ENCODE measurements at regions not wholly inside any gene's neighbourhood (a gene's known extent, or its start where the extent isn't known, plus 50 kb on each side); places are given as distances from the start of the nearest gene placed in this dataset.

DNA sequence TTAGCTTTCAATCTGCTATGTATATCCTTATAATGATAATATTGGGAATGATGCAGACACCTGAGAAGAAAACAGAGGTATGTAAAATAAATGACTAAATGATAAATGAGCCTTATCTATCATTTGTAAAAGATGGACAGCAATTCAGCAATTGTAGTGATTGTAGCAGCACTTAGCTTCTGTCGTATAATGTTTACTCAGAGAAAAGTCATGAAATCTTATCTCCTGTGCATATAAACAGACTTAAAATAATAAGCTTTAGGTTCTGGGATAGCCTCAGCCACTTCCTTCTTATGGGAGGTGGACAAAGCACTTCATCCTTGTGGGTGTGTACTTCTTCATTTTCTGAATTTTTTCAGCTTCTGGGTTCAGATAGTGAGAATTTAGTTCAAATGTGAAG lies 324.8 kb upstream of the MAP3K7 start:
- Histone ChIP-seq H3K4me3 (ENCODE audit: low read depth in 1 of 5, low read length in 5 of 5) (no peak overlapping the region), H3K9me3 (ENCODE audit: control insufficient read depth in 5 of 5, low read length in 5 of 5) (peaks cover 0 to 3% (median 0%) of the 10 kb centered on the region in 5 donors), H3K27me3 (ENCODE audit: control insufficient read depth in 5 of 5, insufficient read depth in 4 of 5, low read length in 5 of 5) (no peaks in the 10 kb centered on the region), H3K9ac (ENCODE audit: low read length in 5 of 5) (no peak overlapping the region), H3K4me1 (ENCODE audit: control insufficient read depth in 5 of 5, insufficient read depth in 5 of 5, low read length in 5 of 5) (no peaks in the 10 kb centered on the region), H3K36me3 (ENCODE audit: control insufficient read depth in 5 of 5, insufficient read depth in 5 of 5, low read length in 5 of 5) (no peaks in the 10 kb centered on the region), H3K27ac (ENCODE audit: low read depth, low read length) (no peak overlapping the region)

- Histone ChIP-seq H3K9ac (ENCODE audit: low read length in 5 of 5) (no peak overlapping the region), H3K36me3 (ENCODE audit: control insufficient read depth in 5 of 5, insufficient read depth in 5 of 5, low read length in 5 of 5) (no peaks in the 10 kb centered on the region), H3K27ac (ENCODE audit: low read depth, low read length) (no peak overlapping the region), H3K9me3 (ENCODE audit: control insufficient read depth in 5 of 5, low read length in 5 of 5) (peaks cover 0 to 3% (median 0%) of the 10 kb centered on the region in 5 donors), H3K4me1 (ENCODE audit: control insufficient read depth in 5 of 5, insufficient read depth in 5 of 5, low read length in 5 of 5) (no peaks in the 10 kb centered on the region), H3K27me3 (ENCODE audit: control insufficient read depth in 5 of 5, insufficient read depth in 4 of 5, low read length in 5 of 5) (no peaks in the 10 kb centered on the region), H3K4me3 (ENCODE audit: low read depth in 1 of 5, low read length in 5 of 5) (no peak overlapping the region)
Observed at GRCh38 chr6:90910893-90911292, 324.0 kb upstream of the MAP3K7 start.

DNA sequence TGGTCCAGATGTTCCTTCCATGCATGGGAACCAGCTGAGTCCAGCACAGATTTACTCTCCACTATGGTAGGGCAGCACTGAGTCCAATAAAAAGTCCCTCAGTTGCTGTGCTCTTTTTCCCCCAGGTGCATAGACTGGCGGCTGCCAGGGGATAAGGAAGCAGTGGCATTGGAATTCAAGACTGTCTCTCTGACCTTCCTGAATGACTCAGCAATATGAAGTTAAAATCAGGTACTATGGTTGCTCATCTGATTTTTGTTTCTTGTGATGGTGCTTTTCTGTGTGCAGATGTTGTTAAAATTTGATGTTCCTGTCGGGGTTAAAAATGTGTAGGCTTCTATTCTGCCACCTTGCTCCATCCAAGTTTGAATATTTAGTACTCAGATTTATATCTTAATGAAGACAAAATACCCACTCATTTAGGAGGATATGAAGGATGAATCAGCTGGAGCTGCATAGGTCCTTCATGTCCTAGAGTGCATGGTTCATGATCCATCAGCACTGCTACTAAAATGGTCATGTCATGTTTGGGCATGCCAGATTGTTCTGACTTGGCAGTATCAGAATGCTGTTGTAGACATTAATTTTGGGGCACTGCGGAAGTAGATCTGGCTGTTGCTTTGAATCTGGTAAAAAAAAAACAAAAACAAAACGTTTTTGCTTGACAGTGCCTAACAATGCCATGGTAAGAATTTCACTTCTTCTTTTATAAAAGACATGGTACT lies 321.2 kb upstream of the MAP3K7 start:
- no peak overlapping the region for H3K4me3 ChIP-seq (ENCODE audit: low read depth in 1 of 5, low read length in 5 of 5)
- no peak overlapping the region for H3K9ac ChIP-seq (ENCODE audit: low read length in 5 of 5)
- no peaks in the 10 kb centered on the region for H3K36me3 ChIP-seq (ENCODE audit: control insufficient read depth in 5 of 5, insufficient read depth in 5 of 5, low read length in 5 of 5)
- no peaks in the 10 kb centered on the region for H3K4me1 ChIP-seq (ENCODE audit: control insufficient read depth in 5 of 5, insufficient read depth in 5 of 5, low read length in 5 of 5)
- H3K9me3 ChIP-seq (ENCODE audit: control insufficient read depth in 5 of 5, low read length in 5 of 5) = no peaks in the 10 kb centered on the region
- no peak overlapping the region for H3K27ac ChIP-seq (ENCODE audit: low read depth, low read length)
- no peaks in the 10 kb centered on the region for H3K27me3 ChIP-seq (ENCODE audit: control insufficient read depth in 5 of 5, insufficient read depth in 4 of 5, low read length in 5 of 5)

GRCh38 chr6:90905351-90905750 lies 318.5 kb upstream of the MAP3K7 start:
- Histone ChIP-seq H3K36me3 (ENCODE audit: control insufficient read depth in 5 of 5, insufficient read depth in 5 of 5, low read length in 5 of 5) (no peaks in the 10 kb centered on the region), H3K9ac (ENCODE audit: low read length in 5 of 5) (no peak overlapping the region), H3K9me3 (ENCODE audit: control insufficient read depth in 5 of 5, low read length in 5 of 5) (no peaks in the 10 kb centered on the region), H3K4me1 (ENCODE audit: control insufficient read depth in 5 of 5, insufficient read depth in 5 of 5, low read length in 5 of 5) (no peaks in the 10 kb centered on the region), H3K27me3 (ENCODE audit: control insufficient read depth in 5 of 5, insufficient read depth in 4 of 5, low read length in 5 of 5) (no peaks in the 10 kb centered on the region), H3K27ac (ENCODE audit: low read depth, low read length) (no peak overlapping the region), H3K4me3 (ENCODE audit: low read depth in 1 of 5, low read length in 5 of 5) (no peak overlapping the region)

DNA sequence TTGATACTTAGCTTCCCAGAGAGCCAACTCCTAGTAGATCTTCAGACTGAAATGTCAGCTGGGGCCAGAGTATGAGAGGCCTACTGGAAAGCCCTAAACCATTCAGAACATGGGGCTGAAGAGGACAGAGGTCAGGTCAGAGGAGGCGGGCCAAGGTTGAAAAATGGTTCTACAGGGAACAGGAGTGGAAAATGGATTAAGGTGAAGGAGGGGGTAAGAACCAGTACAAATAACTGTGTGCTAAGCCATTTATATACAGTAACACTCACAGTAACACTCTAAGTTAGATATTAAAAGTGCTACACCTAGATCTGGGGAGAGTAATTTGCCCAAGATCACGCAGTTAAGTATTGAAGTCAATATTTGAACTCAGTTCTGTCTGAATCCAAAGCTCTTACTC lies 313.2 kb upstream of the MAP3K7 start:
- no peaks in the 10 kb centered on the region for H3K9me3 ChIP-seq (ENCODE audit: control insufficient read depth in 5 of 5, low read length in 5 of 5)
- H3K36me3 ChIP-seq (ENCODE audit: control insufficient read depth in 5 of 5, insufficient read depth in 5 of 5, low read length in 5 of 5) = no peaks in the 10 kb centered on the region
- no peaks in the 10 kb centered on the region for H3K4me1 ChIP-seq (ENCODE audit: control insufficient read depth in 5 of 5, insufficient read depth in 5 of 5, low read length in 5 of 5)
- no peak overlapping the region for H3K27ac ChIP-seq (ENCODE audit: low read depth, low read length)
- H3K27me3 ChIP-seq (ENCODE audit: control insufficient read depth in 5 of 5, insufficient read depth in 4 of 5, low read length in 5 of 5) = no peaks in the 10 kb centered on the region
- no peak overlapping the region for H3K4me3 ChIP-seq (ENCODE audit: low read depth in 1 of 5, low read length in 5 of 5)
- H3K9ac ChIP-seq (ENCODE audit: low read length in 5 of 5) = no peak overlapping the region

DNA sequence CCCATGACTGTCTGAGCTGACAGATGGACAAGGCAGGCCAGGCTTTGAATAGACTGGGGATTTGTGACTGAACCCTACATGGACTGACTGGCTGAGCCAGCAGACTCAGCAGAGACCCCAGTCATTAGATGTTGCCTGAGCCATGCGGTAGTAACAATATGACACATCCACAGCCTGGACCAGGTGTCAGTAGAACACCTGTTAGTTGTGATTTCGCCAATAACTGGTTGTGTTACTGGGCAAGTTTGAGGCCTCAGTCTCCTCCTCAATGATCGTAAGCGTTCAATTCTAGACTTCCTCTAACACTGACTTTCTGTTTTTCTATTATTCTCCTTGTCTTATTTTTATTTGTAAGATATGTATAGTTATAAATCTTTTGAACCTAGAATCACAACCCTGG lies 311.9 kb upstream of the MAP3K7 start:
- no peak overlapping the region for H3K4me3 ChIP-seq (ENCODE audit: low read depth in 1 of 5, low read length in 5 of 5)
- H3K36me3 ChIP-seq (ENCODE audit: control insufficient read depth in 5 of 5, insufficient read depth in 5 of 5, low read length in 5 of 5) = no peaks in the 10 kb centered on the region
- H3K27me3 ChIP-seq (ENCODE audit: control insufficient read depth in 5 of 5, insufficient read depth in 4 of 5, low read length in 5 of 5) = no peaks in the 10 kb centered on the region
- no peaks in the 10 kb centered on the region for H3K9me3 ChIP-seq (ENCODE audit: control insufficient read depth in 5 of 5, low read length in 5 of 5)
- H3K4me1 ChIP-seq (ENCODE audit: control insufficient read depth in 5 of 5, insufficient read depth in 5 of 5, low read length in 5 of 5) = peaks cover 0 to 3% (median 0%) of the 10 kb centered on the region in 5 donors
- no peak overlapping the region for H3K9ac ChIP-seq (ENCODE audit: low read length in 5 of 5)
- no peak overlapping the region for H3K27ac ChIP-seq (ENCODE audit: low read depth, low read length)

- Histone ChIP-seq H3K36me3 (ENCODE audit: control insufficient read depth in 5 of 5, insufficient read depth in 5 of 5, low read length in 5 of 5) (no peaks in the 10 kb centered on the region), H3K4me1 (ENCODE audit: control insufficient read depth in 5 of 5, insufficient read depth in 5 of 5, low read length in 5 of 5) (peaks cover 0 to 3% (median 0%) of the 10 kb centered on the region in 5 donors), H3K9me3 (ENCODE audit: control insufficient read depth in 5 of 5, low read length in 5 of 5) (no peaks in the 10 kb centered on the region)
Observed at GRCh38 chr6:90896075-90896547, 309.2 kb upstream of the MAP3K7 start.

DNA sequence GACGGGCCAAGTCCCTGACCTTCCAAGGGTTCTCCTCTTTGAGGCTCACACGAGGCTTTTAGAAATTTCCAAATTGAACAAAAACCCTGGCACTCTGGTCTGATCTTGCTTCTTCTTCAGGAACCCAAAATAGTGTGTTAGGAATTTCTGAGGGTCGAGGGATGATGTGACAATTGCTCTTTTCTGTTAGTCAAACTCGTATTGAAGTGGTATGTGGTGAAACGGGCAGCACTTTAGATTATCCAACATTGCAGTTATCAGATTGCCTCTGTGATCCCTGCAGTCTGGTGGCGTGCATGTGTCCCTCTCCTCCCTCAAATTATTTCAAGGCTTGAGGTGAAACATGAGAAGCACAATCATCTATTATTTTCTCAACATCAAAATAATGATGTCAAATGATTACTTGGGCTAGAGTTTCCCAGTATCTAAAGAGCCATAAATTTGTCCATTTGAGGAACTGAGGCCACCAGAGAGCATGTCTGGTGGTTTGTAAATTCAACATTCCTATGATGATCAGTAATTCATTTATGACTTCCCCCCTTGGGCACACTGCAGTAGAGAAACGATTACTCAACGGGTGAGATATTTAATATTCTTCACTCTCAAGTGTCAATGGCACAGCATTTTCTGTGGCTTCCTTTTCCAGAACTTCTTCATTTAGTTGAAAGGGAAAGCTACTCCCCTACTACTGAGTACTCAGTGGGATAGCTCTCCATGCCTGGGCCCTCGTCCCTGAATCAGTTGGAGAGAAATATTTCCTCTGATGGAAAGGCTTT lies 308.6 kb upstream of the MAP3K7 start:
- H3K27me3 ChIP-seq (ENCODE audit: control insufficient read depth in 5 of 5, insufficient read depth in 4 of 5, low read length in 5 of 5) = no peaks in the 10 kb centered on the region
- H3K4me1 ChIP-seq (ENCODE audit: control insufficient read depth in 5 of 5, insufficient read depth in 5 of 5, low read length in 5 of 5) = peaks cover 0 to 3% (median 0%) of the 10 kb centered on the region in 5 donors
- H3K9me3 ChIP-seq (ENCODE audit: control insufficient read depth in 5 of 5, low read length in 5 of 5) = no peaks in the 10 kb centered on the region
- no peak overlapping the region for H3K27ac ChIP-seq (ENCODE audit: low read depth, low read length)
- H3K9ac ChIP-seq (ENCODE audit: low read length in 5 of 5) = no peak overlapping the region
- H3K4me3 ChIP-seq (ENCODE audit: low read depth in 1 of 5, low read length in 5 of 5) = no peak overlapping the region
- H3K36me3 ChIP-seq (ENCODE audit: control insufficient read depth in 5 of 5, insufficient read depth in 5 of 5, low read length in 5 of 5) = no peaks in the 10 kb centered on the region

More at GRCh38 chr6:90896075-90896547, 309.2 kb upstream of the MAP3K7 start:
- Histone ChIP-seq H3K27ac (ENCODE audit: low read depth, low read length) (no peak overlapping the region), H3K27me3 (ENCODE audit: control insufficient read depth in 5 of 5, insufficient read depth in 4 of 5, low read length in 5 of 5) (no peaks in the 10 kb centered on the region), H3K9ac (ENCODE audit: low read length in 5 of 5) (no peak overlapping the region), H3K4me3 (ENCODE audit: low read depth in 1 of 5, low read length in 5 of 5) (no peak overlapping the region)

DNA sequence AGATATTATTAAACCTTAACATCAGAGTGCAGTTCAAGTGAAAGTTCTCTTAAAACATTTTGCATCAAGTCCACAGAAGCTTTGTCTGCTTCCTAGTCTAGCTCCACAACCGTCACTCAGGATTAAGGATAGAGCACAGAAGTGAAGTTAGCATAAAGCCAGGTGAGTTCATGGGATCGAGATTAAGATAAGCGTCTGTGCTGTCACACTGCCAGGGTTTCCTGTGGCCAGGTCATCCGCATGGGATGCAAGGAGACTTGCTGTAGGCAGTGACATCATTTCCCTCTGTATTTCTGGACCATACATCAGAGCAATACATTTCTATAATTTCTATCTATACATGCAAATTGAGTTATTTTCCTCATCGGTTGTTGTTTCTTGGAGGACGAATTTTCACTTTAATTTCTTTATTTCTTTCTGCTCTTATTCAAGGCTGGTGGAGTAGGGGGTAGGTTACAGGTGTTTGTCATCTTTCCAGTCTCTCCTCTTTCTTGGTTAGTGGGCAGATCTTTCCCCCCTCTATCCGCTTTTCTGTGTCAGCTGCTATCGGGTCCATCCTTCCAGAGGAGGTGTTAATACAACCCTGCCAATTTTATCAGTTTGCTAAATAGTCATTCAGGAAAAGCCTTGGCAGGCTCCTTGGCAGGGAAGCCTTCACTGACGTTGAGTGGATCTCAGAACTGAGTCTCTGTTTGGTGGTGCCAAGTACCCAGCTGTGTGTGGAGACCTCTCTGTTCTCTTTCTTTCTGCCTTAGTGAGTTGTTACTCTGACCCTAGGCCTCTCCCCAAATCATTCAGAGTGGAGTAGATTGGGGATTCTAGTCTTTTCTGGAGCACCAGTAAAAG lies 307.6 kb upstream of the MAP3K7 start:
- no peaks in the 10 kb centered on the region for H3K9me3 ChIP-seq (ENCODE audit: control insufficient read depth in 5 of 5, low read length in 5 of 5)
- no peak overlapping the region for H3K9ac ChIP-seq (ENCODE audit: low read length in 5 of 5)
- H3K27ac ChIP-seq (ENCODE audit: low read depth, low read length) = no peak overlapping the region
- H3K4me1 ChIP-seq (ENCODE audit: control insufficient read depth in 5 of 5, insufficient read depth in 5 of 5, low read length in 5 of 5) = peaks cover 0 to 3% (median 0%) of the 10 kb centered on the region in 5 donors
- H3K36me3 ChIP-seq (ENCODE audit: control insufficient read depth in 5 of 5, insufficient read depth in 5 of 5, low read length in 5 of 5) = no peaks in the 10 kb centered on the region
- H3K4me3 ChIP-seq (ENCODE audit: low read depth in 1 of 5, low read length in 5 of 5) = no peak overlapping the region
- no peaks in the 10 kb centered on the region for H3K27me3 ChIP-seq (ENCODE audit: control insufficient read depth in 5 of 5, insufficient read depth in 4 of 5, low read length in 5 of 5)

Measured in subcutaneous abdominal adipose tissue (tissue), 5 donors.